GM10266 (cell line): ENCODE measurements at regions not wholly inside any gene's neighbourhood (a gene's known extent, or its start where the extent isn't known, plus 50 kb on each side); places are given as distances from the start of the nearest gene placed in this dataset.

Source experiments
- DNase-seq: peaks from one replicate; pipeline ENCODE4 v3.0.0; 2012; ENCODE audit errors: extremely low spot score
- TF ChIP-seq, protein P1 (sequence below): IDR thresholded peaks from 2 replicates; pipeline ENCODE4 v1.5.1; 2012; ENCODE audit warnings: mild to moderate bottlenecking, low read depth; ENCODE audit not compliant: control insufficient read depth, insufficient read depth; ENCODE audit errors: missing control alignments

DNA sequence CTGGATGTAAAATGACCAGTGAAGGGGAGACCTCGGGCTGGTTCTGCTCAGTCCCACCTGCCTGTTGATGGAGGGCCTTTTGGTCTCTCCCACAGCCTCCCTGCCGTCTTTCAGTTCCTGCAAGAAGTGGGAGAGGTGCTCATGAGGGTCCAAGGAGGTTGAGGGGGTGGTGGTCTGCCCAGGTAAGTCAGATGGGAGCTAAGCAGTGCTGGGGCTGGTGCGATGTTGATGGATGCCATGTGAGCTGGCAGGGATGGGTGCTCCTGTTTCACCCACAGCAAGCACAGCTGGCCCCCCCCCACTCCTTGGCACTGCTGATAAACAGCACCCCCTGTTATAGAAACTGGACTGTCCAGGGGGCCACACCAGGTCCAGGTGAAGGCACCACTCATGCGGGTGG is 145.6 kb downstream of the NSG2 start:
- TF ChIP-seq, protein P1, sequence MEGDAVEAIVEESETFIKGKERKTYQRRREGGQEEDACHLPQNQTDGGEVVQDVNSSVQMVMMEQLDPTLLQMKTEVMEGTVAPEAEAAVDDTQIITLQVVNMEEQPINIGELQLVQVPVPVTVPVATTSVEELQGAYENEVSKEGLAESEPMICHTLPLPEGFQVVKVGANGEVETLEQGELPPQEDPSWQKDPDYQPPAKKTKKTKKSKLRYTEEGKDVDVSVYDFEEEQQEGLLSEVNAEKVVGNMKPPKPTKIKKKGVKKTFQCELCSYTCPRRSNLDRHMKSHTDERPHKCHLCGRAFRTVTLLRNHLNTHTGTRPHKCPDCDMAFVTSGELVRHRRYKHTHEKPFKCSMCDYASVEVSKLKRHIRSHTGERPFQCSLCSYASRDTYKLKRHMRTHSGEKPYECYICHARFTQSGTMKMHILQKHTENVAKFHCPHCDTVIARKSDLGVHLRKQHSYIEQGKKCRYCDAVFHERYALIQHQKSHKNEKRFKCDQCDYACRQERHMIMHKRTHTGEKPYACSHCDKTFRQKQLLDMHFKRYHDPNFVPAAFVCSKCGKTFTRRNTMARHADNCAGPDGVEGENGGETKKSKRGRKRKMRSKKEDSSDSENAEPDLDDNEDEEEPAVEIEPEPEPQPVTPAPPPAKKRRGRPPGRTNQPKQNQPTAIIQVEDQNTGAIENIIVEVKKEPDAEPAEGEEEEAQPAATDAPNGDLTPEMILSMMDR: no peak

DNA sequence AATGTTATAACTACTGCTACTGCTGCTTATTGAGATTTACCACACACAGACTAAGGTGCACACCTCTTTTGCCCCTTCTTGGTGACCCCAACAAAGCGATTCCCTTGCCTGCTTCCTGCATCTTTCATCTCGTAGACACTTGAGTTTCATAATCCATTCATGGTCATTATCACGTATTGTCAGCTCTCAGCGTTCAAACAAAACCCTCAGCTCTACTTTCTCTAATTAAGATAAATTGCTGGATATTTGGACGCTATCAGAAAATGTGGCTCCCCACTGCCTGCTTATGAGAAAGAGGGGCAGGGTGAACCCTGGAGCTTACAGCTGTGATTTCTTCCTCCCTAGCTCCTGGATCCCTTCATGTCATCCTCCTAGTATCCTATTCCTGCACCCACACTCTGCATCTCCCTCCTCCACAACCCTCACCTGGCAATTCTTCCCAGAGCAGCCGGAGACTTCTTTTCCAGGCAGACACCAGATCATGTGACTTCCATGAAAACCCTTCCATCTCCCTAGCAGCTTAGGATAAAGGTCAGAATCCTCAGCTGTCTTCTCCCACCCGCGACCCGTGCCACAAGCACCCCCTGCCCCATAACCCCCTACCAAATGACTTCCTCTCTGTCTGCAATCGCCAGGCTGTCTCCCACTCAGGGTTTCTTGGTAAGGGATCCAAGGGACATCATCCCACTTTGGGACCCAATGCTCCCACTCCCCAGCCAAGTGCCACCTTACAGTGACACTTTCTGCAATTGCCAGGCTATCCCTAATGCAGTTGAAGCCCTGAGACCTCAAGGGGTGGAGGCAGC is 146.5 kb downstream of the NSG2 start:
- DNase-seq: no peak
- TF ChIP-seq, protein P1: no peak

More for the DNA sequence above, 145.6 kb downstream of the NSG2 start:
- no peak for DNase-seq

GRCh38 chr5:174192901-174193300 is 147.4 kb downstream of the NSG2 start:
- TF ChIP-seq, protein P1: no peak

DNA sequence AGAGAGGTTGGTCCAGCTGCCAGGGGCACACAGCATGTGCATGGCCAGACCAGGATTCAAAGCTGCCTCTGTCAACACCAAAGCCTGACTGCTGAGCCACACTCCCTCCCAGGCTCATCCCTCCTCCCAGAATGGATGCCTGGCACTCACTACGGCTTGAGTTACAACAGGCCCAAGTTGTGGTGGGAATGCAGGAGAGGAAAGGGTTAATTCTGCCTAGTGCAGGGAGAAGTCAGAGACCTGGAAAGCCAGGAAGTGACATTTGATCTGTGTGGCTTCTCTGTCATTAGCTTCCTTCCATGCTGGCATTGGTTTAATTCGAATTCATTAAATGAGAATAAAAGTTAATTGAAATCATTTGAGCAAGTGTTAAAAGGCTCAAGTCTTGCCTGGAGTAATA is 150.0 kb downstream of the NSG2 start:
- no peak for DNase-seq
- TF ChIP-seq, protein P1: no peak

More at GRCh38 chr5:174192901-174193300, 147.4 kb downstream of the NSG2 start:
- no peak for DNase-seq

DNA sequence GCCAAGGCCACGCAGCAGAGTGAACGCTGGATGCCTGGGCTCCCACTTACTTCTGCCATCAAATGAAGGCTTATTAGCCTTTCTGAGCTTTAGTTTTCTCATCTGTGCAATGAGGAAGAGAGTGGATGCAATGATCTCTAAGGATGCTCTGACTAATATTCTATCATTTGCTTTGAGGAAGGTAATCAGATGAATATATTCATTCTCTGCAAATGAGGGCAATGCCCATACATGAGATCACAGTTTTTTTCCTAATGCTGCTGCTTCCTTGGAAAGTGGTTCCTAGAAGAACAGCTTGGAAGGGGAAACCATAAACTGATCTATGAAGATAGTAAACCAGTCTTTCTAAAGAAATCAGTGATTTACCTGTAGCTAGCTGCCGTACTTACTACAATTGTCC is 152.4 kb downstream of the NSG2 start:
- TF ChIP-seq, protein P1: no peak
- DNase-seq: no peak

DNA sequence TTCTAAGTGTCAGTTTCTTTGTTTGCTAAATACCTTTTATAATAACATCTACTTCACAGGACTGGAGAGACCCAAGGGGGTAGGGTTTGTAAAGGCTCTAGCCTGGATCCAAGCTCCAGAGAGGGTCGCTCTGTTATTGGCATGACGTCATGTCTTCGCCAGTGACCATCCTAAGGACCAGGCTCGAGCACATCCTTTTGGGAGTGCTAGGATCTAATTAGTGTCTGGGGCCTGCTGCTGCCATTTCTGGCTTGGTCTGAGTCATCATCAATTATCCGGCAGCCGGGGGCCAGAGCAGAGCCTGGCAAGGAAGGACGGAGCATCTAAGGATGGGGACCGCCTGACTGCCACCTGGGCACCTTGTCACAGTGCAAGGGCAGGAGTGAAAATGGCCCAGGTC is 153.0 kb downstream of the NSG2 start:
- DNase-seq: no peak
- TF ChIP-seq, protein P1: no peak

DNA sequence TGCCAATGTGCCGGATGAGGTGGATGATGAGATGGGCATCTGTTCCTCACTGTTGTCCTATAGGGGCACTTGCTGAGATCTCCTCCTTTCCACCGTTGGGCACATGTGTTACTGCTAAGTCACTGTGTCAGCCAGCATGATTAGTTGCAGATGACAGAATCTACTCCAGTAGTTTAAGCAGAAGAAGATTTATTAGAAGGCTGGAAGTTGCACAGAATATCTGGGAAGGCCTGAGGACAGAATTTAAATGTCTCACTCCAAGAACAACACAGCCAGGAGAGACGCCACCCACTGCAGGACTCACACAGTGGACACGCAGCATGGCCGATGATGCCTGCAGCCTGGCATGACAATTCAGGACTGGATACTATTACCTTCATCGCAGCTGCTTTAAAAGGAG is 157.5 kb downstream of the NSG2 start:
- no peak for DNase-seq
- TF ChIP-seq, protein P1: no peak
